SK-N-SH (cell line): ENCODE measurements at regions not wholly inside any gene's neighbourhood (a gene's known extent, or its start where the extent isn't known, plus 50 kb on each side); places are given as distances from the start of the nearest gene placed in this dataset.

Experiments used
- CTCF ChIA-PET: fragments of 300-600, 350-600 bp; formaldehyde crosslinking; extraction: SDS; loops from one replicate; lab custom pipeline; 2021; lab: Yijun Ruan, JAX
- POLR2A ChIA-PET: fragments of 350-600 bp; sonication (Branson Sonifier 250); formaldehyde crosslinking; extraction: SDS; loops from one replicate; lab custom pipeline; 2020; ENCODE audit warnings: antibody characterized with exemption, inconsistent platforms; lab: Yijun Ruan, JAX
- DNase-seq: peaks from one replicate; pipeline ENCODE4 v3.0.0; 2012
- H2AFZ ChIP-seq: fragments of 200-600 bp; sonication (generic); 2 replicates; pipeline ENCODE4 v1.8.1; 2016; ENCODE audit warnings: antibody characterized with exemption, mild to moderate bottlenecking, low read depth
- H3F3A ChIP-seq: fragments of 200-600 bp; sonication (generic); replicated peaks from 2 replicates; pipeline ENCODE3; 2016; ENCODE audit warnings: antibody characterized with exemption, mild to moderate bottlenecking; ENCODE audit not compliant: insufficient read depth
- H3K27ac ChIP-seq, 2 experiments: fragments of 200-500 bp in 1 of 2; fragments of 200-600 bp in 1 of 2; sonication (Bioruptor generic) in 1 of 2; sonication (generic), shearing (Covaris generic) in 1 of 2; 2 replicates each; pipeline versions ENCODE4 v1.5.1 to v1.6.1; 2014 to 2016; ENCODE audit warnings: low read depth in 2 of 2, inconsistent platforms in 1 of 2, low read length in 1 of 2, mild to moderate bottlenecking in 1 of 2, mixed read lengths in 1 of 2
- H3K27me3 ChIP-seq: fragments of 200-600 bp; sonication (generic), shearing (Covaris generic); 2 replicates; pipeline ENCODE4 v1.6.1; 2016; ENCODE audit warnings: mixed run types; ENCODE audit not compliant: insufficient read depth
- H3K36me3 ChIP-seq, 2 experiments: fragments of 200-500 bp in 1 of 2; fragments of 200-600 bp in 1 of 2; sonication (Bioruptor generic) in 1 of 2; sonication (generic) in 1 of 2; replicated peaks in 1 of 2; 2 replicates each; pipeline versions ENCODE3 to v1.5.1; 2014 to 2016; ENCODE audit warnings: low read length in 1 of 2, mild to moderate bottlenecking in 1 of 2; ENCODE audit not compliant: insufficient read depth in 2 of 2, control insufficient read depth in 1 of 2
- H3K4me1 ChIP-seq, 2 experiments: fragments of 200-500 bp in 1 of 2; fragments of 200-600 bp in 1 of 2; sonication (Bioruptor generic) in 1 of 2; sonication (generic), shearing (Covaris generic) in 1 of 2; 2 replicates each; pipeline versions ENCODE4 v1.5.1 to v1.6.1; 2014 to 2016; ENCODE audit warnings: low read depth in 1 of 2, low read length in 1 of 2, mixed run types in 1 of 2; ENCODE audit not compliant: insufficient read depth in 2 of 2, control insufficient read depth in 1 of 2
- H3K4me2 ChIP-seq: fragments of 200-600 bp; sonication (generic), shearing (Covaris generic); 2 replicates; pipeline ENCODE4 v1.6.1; 2017; ENCODE audit warnings: mixed run types
- H3K4me3 ChIP-seq, 2 experiments: fragments of 200-500 bp in 1 of 2; fragments of 200-600 bp in 1 of 2; sonication (Bioruptor generic) in 1 of 2; sonication (generic), shearing (Covaris generic) in 1 of 2; 2 replicates each; pipeline versions ENCODE4 v1.5.1 to v1.8.1; 2014 to 2016; ENCODE audit warnings: low read depth in 2 of 2, inconsistent platforms in 1 of 2, low read length in 1 of 2, mild to moderate bottlenecking in 1 of 2, mixed read lengths in 1 of 2, moderate library complexity in 1 of 2
- H3K79me2 ChIP-seq: fragments of 200-600 bp; sonication (generic); 2 replicates; pipeline ENCODE4 v1.8.1; 2017; ENCODE audit warnings: mild to moderate bottlenecking; ENCODE audit not compliant: insufficient read depth
- H3K9ac ChIP-seq: fragments of 200-600 bp; sonication (generic); 2 replicates; pipeline ENCODE4 v1.6.1; 2017; ENCODE audit warnings: mixed run types
- H3K9me2 ChIP-seq: fragments of 200-600 bp; sonication (generic); 2 replicates; pipeline ENCODE4 v1.6.1; 2017; ENCODE audit warnings: mixed run types
- H3K9me3 ChIP-seq: fragments of 200-600 bp; sonication (generic); 2 replicates; pipeline ENCODE4 v1.6.1; 2017; ENCODE audit warnings: mixed run types, mild to moderate bottlenecking, moderate library complexity
- H4K20me1 ChIP-seq: fragments of 200-600 bp; sonication (generic); 2 replicates; pipeline ENCODE4 v1.6.1; 2017; ENCODE audit warnings: mild to moderate bottlenecking, mixed run types; ENCODE audit not compliant: insufficient read depth
- CHD2 ChIP-seq: fragments of 150-350 bp; IDR thresholded peaks from 2 replicates; pipeline ENCODE4 v1.6.1; 2018; ENCODE audit warnings: low read length; ENCODE audit not compliant: partially characterized antibody
- EP300 ChIP-seq, 2 experiments: IDR thresholded peaks; 2 replicates each; pipeline versions ENCODE4 v1.4.0 to v1.6.1; 2012; ENCODE audit warnings: borderline replicate concordance in 1 of 2, low read depth in 1 of 2, low read length in 1 of 2
- FOSL2 ChIP-seq: IDR thresholded peaks from 2 replicates; pipeline ENCODE4 v1.4.0; 2012; ENCODE audit warnings: low read depth, mild to moderate bottlenecking, moderate library complexity, borderline replicate concordance
- FOXJ3 ChIP-seq: sonication (generic); formaldehyde crosslinking; IDR thresholded peaks from 2 replicates; pipeline ENCODE4 v1.5.1; 2020; ENCODE audit warnings: mild to moderate bottlenecking, missing genetic modification reagents
- FOXM1 ChIP-seq: IDR thresholded peaks from 2 replicates; pipeline ENCODE4 v1.4.0; 2012; ENCODE audit warnings: low read depth, mild to moderate bottlenecking
- GATA2 ChIP-seq: sonication (generic); formaldehyde crosslinking; IDR thresholded peaks from 2 replicates; pipeline ENCODE4 v1.5.0; 2020; ENCODE audit warnings: mild to moderate bottlenecking, missing genetic modification reagents
- IRF3 ChIP-seq: fragments of 150-350 bp; IDR thresholded peaks from 2 replicates; pipeline ENCODE4 v1.6.1; 2016; ENCODE audit warnings: mild to moderate bottlenecking, low read depth, low read length
- JUND ChIP-seq: IDR thresholded peaks from 2 replicates; pipeline ENCODE4 v1.4.0; 2012
- MXI1 ChIP-seq: IDR thresholded peaks from 2 replicates; pipeline ENCODE4 v1.6.1; 2012; ENCODE audit warnings: mild to moderate bottlenecking, low read depth, low read length, improper control_type of control experiment
- NFIC ChIP-seq: IDR thresholded peaks from 2 replicates; pipeline ENCODE4 v1.4.0; 2012; ENCODE audit warnings: borderline replicate concordance
- PBX3 ChIP-seq: IDR thresholded peaks from 2 replicates; pipeline ENCODE4; 2012
- RAD21 ChIP-seq: IDR thresholded peaks from 2 replicates; pipeline ENCODE4 v1.6.1; 2012; ENCODE audit warnings: mild to moderate bottlenecking, low read length
- RFX5 ChIP-seq: IDR thresholded peaks from 2 replicates; pipeline ENCODE4 v1.6.1; 2012; ENCODE audit warnings: mild to moderate bottlenecking, improper control_type of control experiment, low read length
- RXRA ChIP-seq: IDR thresholded peaks from 2 replicates; pipeline ENCODE4 v1.4.0; 2012; ENCODE audit warnings: low read depth, mild to moderate bottlenecking, borderline replicate concordance
- SMC3 ChIP-seq: IDR thresholded peaks from 2 replicates; pipeline ENCODE4 v1.6.1; 2012; ENCODE audit warnings: low read depth, low read length, improper control_type of control experiment
- TAF1 ChIP-seq: IDR thresholded peaks from 2 replicates; pipeline ENCODE4 v1.6.1; 2012; ENCODE audit warnings: low read depth, mild to moderate bottlenecking, low read length, moderate library complexity, borderline replicate concordance
- TCF12 ChIP-seq: IDR thresholded peaks from 2 replicates; pipeline ENCODE4 v1.4.0; 2012
- TEAD4 ChIP-seq: IDR thresholded peaks from 2 replicates; pipeline ENCODE4 v1.4.0; 2012; ENCODE audit warnings: mild to moderate bottlenecking, borderline replicate concordance; ENCODE audit not compliant: insufficient read depth
- USF2 ChIP-seq: fragments of 150-350 bp; IDR thresholded peaks from 2 replicates; pipeline ENCODE4 v1.6.1; 2017; ENCODE audit warnings: antibody characterized with exemption, low read length, low read depth, borderline replicate concordance
- WGBS: methylation state at CpG from one replicate; pipeline ENCODE4 v1.1.6; 2017; ENCODE audit warnings: low lambda C conversion rate; 5-methylcytosine and 5-hydroxymethylcytosine counted together
- TF ChIP-seq, protein P1 (sequence below): IDR thresholded peaks from 2 replicates; pipeline ENCODE4 v1.6.1; 2012; ENCODE audit warnings: mild to moderate bottlenecking, low read depth, low read length, moderate library complexity
- TF ChIP-seq, protein P2 (sequence below): fragments of 200-600 bp; sonication (generic); IDR thresholded peaks from 2 replicates; pipeline ENCODE4 v1.6.1; 2017; ENCODE audit warnings: antibody characterized with exemption, mild to moderate bottlenecking, moderate library complexity

GRCh38 chr1:81192647-81193642, 607.8 kb upstream of the ADGRL2 start:
- ChIA-PET POLR2A (no interaction called here), CTCF (interaction anchor here (1.1 kb wide), 1 partner anchor 16 kb away, joined by 3 read pairs; no protein-coding TSS in a partner anchor)
- 66% methylated on average over 7 of the region's 7 CpGs for WGBS
- no peaks in the 10 kb centered on the region for H3K36me3 ChIP-seq
- H3K4me3 ChIP-seq: no peak overlapping the region
- no peaks in the 10 kb centered on the region for H3K79me2 ChIP-seq
- no peaks in the 10 kb centered on the region for H3K9me2 ChIP-seq
- no peaks in the 10 kb centered on the region; a peak in 1 of 4 replicates for H3K4me1 ChIP-seq
- no peaks in the 10 kb centered on the region for H3F3A ChIP-seq
- H3K4me2 ChIP-seq: no peak overlapping the region
- H4K20me1 ChIP-seq: no peaks in the 10 kb centered on the region
- no peak for DNase-seq
- H3K27ac ChIP-seq: no peak overlapping the region
- no peak overlapping the region for H2AFZ ChIP-seq
- TF ChIP-seq IRF3 (no peak), SMC3 (no peak), PBX3 (peak; percentile 76), GATA2 (CRISPR knock-in tag) (no peak), RAD21 (no peak), TCF12 (peak; percentile 94), FOXJ3 (CRISPR knock-in tag) (no peak), JUND (peak; percentile 63), NFIC (peak; percentile 27; the same call in 1 of the 2 replicates), CHD2 (no peak), FOXM1 (no peak), USF2 (no peak), EP300 (IDR thresholded peaks at IDR 0.05; ENCODE audit: borderline replicate concordance in 1 of 2, low read depth in 1 of 2, low read length in 1 of 2) (peak in 1 of 2 experiments; percentile 58; a peak in 2 of 4 replicates), MXI1 (no peak), RXRA (peak; percentile 14; the same call in 1 of the 2 replicates), FOSL2 (peak; percentile 40; the same call in 1 of the 2 replicates), TAF1 (no peak), TEAD4 (0 out of 2 replicates have a peak, but pooled peaks have one; percentile 19), RFX5 (no peak)
- TF ChIP-seq, protein P1, sequence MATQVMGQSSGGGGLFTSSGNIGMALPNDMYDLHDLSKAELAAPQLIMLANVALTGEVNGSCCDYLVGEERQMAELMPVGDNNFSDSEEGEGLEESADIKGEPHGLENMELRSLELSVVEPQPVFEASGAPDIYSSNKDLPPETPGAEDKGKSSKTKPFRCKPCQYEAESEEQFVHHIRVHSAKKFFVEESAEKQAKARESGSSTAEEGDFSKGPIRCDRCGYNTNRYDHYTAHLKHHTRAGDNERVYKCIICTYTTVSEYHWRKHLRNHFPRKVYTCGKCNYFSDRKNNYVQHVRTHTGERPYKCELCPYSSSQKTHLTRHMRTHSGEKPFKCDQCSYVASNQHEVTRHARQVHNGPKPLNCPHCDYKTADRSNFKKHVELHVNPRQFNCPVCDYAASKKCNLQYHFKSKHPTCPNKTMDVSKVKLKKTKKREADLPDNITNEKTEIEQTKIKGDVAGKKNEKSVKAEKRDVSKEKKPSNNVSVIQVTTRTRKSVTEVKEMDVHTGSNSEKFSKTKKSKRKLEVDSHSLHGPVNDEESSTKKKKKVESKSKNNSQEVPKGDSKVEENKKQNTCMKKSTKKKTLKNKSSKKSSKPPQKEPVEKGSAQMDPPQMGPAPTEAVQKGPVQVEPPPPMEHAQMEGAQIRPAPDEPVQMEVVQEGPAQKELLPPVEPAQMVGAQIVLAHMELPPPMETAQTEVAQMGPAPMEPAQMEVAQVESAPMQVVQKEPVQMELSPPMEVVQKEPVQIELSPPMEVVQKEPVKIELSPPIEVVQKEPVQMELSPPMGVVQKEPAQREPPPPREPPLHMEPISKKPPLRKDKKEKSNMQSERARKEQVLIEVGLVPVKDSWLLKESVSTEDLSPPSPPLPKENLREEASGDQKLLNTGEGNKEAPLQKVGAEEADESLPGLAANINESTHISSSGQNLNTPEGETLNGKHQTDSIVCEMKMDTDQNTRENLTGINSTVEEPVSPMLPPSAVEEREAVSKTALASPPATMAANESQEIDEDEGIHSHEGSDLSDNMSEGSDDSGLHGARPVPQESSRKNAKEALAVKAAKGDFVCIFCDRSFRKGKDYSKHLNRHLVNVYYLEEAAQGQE: no peak
- TF ChIP-seq, protein P2, sequence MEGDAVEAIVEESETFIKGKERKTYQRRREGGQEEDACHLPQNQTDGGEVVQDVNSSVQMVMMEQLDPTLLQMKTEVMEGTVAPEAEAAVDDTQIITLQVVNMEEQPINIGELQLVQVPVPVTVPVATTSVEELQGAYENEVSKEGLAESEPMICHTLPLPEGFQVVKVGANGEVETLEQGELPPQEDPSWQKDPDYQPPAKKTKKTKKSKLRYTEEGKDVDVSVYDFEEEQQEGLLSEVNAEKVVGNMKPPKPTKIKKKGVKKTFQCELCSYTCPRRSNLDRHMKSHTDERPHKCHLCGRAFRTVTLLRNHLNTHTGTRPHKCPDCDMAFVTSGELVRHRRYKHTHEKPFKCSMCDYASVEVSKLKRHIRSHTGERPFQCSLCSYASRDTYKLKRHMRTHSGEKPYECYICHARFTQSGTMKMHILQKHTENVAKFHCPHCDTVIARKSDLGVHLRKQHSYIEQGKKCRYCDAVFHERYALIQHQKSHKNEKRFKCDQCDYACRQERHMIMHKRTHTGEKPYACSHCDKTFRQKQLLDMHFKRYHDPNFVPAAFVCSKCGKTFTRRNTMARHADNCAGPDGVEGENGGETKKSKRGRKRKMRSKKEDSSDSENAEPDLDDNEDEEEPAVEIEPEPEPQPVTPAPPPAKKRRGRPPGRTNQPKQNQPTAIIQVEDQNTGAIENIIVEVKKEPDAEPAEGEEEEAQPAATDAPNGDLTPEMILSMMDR: no peak
- H3K27me3 ChIP-seq: no peaks in the 10 kb centered on the region
- no peak overlapping the region for H3K9ac ChIP-seq
- H3K9me3 ChIP-seq: no peaks in the 10 kb centered on the region
